GM10266 (cell line): ENCODE measurements at regions not wholly inside any gene's neighbourhood (a gene's known extent, or its start where the extent isn't known, plus 50 kb on each side); places are given as distances from the start of the nearest gene placed in this dataset.
A peak's percentile ranks its signal among the peaks of the same experiment; 100 is the strongest.
"Not testable (repeated sequence)": the region's sequence is repeated elsewhere in the genome, so short reads cannot be mapped to it uniquely, and the experiment has no call there.

ENCODE experiments used
- DNase-seq: peaks from one replicate; pipeline ENCODE4 v3.0.0; 2012; ENCODE audit errors: extremely low spot score
- TF ChIP-seq, protein P1 (sequence below): IDR thresholded peaks from 2 replicates; pipeline ENCODE4 v1.5.1; 2012; ENCODE audit warnings: mild to moderate bottlenecking, low read depth; ENCODE audit not compliant: control insufficient read depth, insufficient read depth; ENCODE audit errors: missing control alignments

DNA sequence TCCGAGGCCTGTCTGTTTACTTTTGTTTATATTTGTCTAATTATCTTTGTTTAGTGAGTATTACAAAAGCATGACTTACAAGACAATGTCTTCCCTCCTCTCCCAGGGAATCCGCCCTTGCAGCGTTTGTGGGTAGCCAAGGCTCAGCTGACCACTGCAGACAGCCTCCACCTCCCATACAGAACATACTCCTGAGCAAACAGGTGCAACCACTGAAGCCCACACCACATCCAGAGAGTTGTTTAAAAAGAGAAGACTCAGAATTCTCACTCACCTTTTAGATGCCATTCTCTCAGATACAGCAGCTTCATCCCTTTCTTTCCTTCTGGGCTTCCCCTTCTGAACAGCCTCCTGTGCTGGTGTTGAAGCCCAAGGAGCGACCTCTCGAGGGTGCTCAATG, 103.5 kb upstream of the TMPRSS2 start:
- TF ChIP-seq, protein P1, sequence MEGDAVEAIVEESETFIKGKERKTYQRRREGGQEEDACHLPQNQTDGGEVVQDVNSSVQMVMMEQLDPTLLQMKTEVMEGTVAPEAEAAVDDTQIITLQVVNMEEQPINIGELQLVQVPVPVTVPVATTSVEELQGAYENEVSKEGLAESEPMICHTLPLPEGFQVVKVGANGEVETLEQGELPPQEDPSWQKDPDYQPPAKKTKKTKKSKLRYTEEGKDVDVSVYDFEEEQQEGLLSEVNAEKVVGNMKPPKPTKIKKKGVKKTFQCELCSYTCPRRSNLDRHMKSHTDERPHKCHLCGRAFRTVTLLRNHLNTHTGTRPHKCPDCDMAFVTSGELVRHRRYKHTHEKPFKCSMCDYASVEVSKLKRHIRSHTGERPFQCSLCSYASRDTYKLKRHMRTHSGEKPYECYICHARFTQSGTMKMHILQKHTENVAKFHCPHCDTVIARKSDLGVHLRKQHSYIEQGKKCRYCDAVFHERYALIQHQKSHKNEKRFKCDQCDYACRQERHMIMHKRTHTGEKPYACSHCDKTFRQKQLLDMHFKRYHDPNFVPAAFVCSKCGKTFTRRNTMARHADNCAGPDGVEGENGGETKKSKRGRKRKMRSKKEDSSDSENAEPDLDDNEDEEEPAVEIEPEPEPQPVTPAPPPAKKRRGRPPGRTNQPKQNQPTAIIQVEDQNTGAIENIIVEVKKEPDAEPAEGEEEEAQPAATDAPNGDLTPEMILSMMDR: no peak

GRCh38 chr21:41610840-41611115, 102.8 kb upstream of the TMPRSS2 start:
- not testable (repeated sequence) for DNase-seq

More for the DNA sequence above, 103.5 kb upstream of the TMPRSS2 start:
- no peak for DNase-seq

DNA sequence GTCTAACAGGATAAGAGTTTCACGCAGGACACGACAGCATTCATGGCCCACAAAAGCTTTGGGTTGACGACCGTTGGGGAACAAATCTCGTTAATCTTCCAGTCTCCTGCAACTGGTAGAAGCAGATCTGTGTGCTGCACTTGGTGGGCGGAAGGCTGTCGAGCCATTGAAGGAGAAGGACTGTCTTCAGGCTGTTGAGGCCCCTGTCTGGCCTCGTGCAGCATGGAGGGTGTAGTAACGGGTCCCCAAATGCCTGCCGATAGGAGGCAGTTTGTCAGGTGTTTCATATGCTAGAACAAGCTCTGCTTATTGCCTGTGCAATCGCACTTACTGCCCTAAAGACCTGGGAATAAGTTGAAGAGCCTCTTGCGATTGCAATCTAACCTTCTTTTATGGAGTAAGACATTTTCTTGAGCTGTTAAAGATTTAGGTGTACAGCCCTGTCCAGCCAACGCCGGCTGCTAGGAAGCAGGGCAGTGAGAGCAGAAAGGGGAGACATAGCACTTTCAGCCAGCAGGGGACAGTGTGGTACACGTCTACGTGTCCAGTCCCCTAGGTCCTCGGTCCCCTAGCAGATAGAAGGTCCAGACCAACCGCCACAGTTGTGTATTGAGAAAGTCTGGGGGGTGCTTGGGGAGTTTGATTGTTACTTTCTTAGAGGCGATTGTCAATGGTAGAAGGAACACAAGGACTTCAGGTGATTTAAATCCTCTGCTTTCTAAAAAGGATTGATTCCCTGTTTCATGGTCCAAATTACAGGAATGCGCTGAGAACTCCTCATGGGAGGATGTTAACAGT, 102.3 kb upstream of the TMPRSS2 start:
- TF ChIP-seq, protein P1: peak; percentile 60
- peak; percentile 48 for DNase-seq

- TF ChIP-seq, protein P1: no peak
- DNase-seq: no peak
These were observed 98.7 kb upstream of the TMPRSS2 start for GRCh38 chr21:41606706-41607105.

- TF ChIP-seq, protein P1: no peak
- no peak for DNase-seq
These were observed 98.0 kb upstream of the TMPRSS2 start for GRCh38 chr21:41605934-41606285.

DNA sequence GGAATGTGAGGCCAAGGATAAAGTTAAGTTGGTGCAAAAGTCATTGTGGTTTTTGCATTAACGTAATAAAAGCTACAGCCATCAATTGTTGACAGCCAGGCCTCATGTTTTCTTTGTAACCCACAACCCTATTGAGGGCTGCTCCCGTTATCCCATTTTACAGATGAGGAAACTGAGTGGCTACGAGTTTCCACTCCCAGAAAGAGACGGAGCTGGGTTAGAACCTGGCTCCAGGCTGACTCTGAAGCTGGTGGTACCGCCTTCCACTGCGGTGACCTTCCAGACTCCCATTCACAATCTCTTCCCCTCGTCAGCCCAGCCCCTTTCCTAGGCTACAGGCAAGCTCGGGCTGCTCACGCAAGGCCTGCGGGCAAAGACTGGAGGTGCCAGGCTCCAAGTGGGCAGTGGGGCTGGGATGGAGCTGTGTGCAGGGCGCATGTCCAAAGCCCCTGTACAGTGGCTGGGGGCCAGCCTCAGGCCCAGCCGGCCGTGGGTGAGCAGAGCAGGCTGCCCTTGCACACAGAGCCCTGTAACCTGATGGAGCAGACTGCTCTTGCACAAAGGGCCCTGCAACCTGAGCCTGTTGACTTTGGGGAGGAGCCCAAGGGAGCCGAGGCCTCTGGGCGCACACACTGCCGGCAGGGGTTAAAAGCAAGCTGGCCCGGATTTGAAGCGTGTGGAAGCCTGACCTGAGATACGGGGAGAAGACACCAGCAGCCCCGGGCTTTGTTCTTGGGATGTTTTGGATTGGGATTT, 97.4 kb upstream of the TMPRSS2 start:
- no peak for DNase-seq

GRCh38 chr21:41604583-41605041, 96.7 kb upstream of the TMPRSS2 start:
- DNase-seq: no peak
- TF ChIP-seq, protein P1: no peak

More for the DNA sequence above, 97.4 kb upstream of the TMPRSS2 start:
- TF ChIP-seq, protein P1: no peak
